ENCODE measurements at regions not wholly inside any gene's neighbourhood (a gene's known extent, or its start where the extent isn't known, plus 50 kb on each side); places are given as distances from the start of the nearest gene placed in this dataset.
A peak's percentile ranks its signal among the peaks of the same experiment; 100 is the strongest.

DNA sequence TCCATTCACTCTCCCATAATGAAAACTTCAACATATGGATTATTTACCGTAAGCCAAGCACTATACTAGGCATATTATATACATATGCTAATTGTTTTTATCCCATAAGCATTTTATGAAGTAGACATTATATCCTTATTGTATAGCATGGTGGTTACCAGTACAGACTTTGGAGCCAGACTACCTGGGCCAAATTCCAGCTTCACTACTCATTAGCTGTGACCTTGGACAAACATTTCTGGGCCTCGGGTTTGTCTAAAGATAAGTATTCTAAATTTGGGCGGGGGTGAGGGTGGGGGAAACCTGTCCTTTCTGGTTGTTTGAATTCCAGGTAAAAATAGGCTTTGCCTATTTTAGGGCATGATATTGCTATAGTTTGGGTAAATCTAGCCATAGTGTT is 66.5 kb upstream of the P2RY1 start:
- H3K4me1 ChIP-seq (ENCODE audit: control insufficient read depth, extremely low read depth, insufficient read depth, low read length) = no peaks in the 10 kb centered on the region
- intact Hi-C loops (cut with micrococcal nuclease) (no loop called here), dilution Hi-C loops (cut with MboI; ENCODE audit: extremely low pct_ligation_motif_present, low sequenced_read_pairs) (no loop called here)
- H3K27me3 ChIP-seq (ENCODE audit: control insufficient read depth in 2 of 2, insufficient read depth in 2 of 2, low read length in 2 of 2) = no peaks in the 10 kb centered on the region
- DNase-seq (ENCODE audit: low read depth, low spot score) (no peak), FAIRE-seq (no peak)
- no peak overlapping the region for H2AFZ ChIP-seq (ENCODE audit: low read depth, low read length)
- H3K9me1 ChIP-seq (replicated peaks; ENCODE audit: control insufficient read depth, extremely low read depth, insufficient read depth, low read length) = no peaks in the 10 kb centered on the region
- no peaks in the 10 kb centered on the region for H3K36me3 ChIP-seq (ENCODE audit: control insufficient read depth in 2 of 2, extremely low read depth in 1 of 2, insufficient read depth in 2 of 2, low read length in 2 of 2)
- H3K27ac ChIP-seq (ENCODE audit: insufficient read depth, low read depth, low read length) = no peak overlapping the region
- POLR2A ChIA-PET = no interaction called here
- CTCF ChIA-PET = no interaction called here
- no peak overlapping the region for H3K4me3 ChIP-seq (replicated peaks in 1 of 3; ENCODE audit: insufficient read depth in 1 of 3, low read depth in 1 of 3, low read length in 3 of 3)
- BruUV-seq (replicated peaks) = no TSS peak
- no peaks in the 10 kb centered on the region for H4K20me1 ChIP-seq (replicated peaks; ENCODE audit: control insufficient read depth, extremely low read depth, insufficient read depth, low read length)
- H3K9me3 ChIP-seq (replicated peaks; ENCODE audit: control insufficient read depth, insufficient read depth, low read length) = no peaks in the 10 kb centered on the region
- H3K9ac ChIP-seq (replicated peaks; ENCODE audit: extremely low read depth, insufficient read depth, low read length) = no peak overlapping the region
- no peak overlapping the region for H3K4me2 ChIP-seq (ENCODE audit: insufficient read depth, low read length)
- no peak for TF ChIP-seq EZH2 (IDR thresholded peaks at IDR 0.05; ENCODE audit: borderline replicate concordance, low read depth, low read length, severe bottlenecking)
- no peak for TF ChIP-seq POLR2A (IDR thresholded peaks at IDR 0.05; ENCODE audit: low read depth, low read length)
- no peak for TF ChIP-seq GATA2 (IDR thresholded peaks at IDR 0.05; ENCODE audit: insufficient read depth, insufficient read length, low read depth, low read length)
- no peak for TF ChIP-seq JUN (IDR thresholded peaks at IDR 0.05; ENCODE audit: borderline replicate concordance, insufficient read depth, insufficient read length, low read depth)
- H3K79me2 ChIP-seq (ENCODE audit: control insufficient read depth, insufficient read depth, low read length) = no peaks in the 10 kb centered on the region

DNA sequence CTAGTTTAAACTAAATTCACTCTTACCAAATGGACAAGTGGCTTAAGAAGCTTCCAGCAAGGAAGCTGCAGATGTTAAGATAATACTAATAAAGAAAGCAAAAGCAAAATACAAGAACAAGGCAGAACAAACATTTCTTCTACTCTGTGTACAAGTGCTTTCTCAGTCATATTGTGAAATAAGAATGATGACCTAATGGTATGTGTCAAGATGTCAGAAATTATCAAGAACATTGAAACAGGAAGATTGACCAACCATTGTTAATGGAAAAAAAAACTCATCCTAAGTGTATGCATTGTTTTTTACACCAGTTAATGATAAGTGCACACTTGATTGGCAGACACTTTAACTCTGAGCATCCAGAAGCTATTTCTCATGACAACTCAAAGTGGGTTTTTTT is 65.4 kb upstream of the P2RY1 start:
- CTCF ChIA-PET = interaction anchor here (0.9 to 1.4 kb wide), 2 partner anchors 20 to 66 kb away, joined by 3 to 4 read pairs; partner anchors contain the start of gene P2RY1

More for the DNA sequence above, 65.4 kb upstream of the P2RY1 start:
- POLR2A ChIA-PET = no interaction called here
- DNase-seq (ENCODE audit: low read depth, low spot score) = peak; percentile 9
- Histone ChIP-seq H4K20me1 (replicated peaks; ENCODE audit: control insufficient read depth, extremely low read depth, insufficient read depth, low read length) (no peaks in the 10 kb centered on the region), H3K9ac (replicated peaks; ENCODE audit: extremely low read depth, insufficient read depth, low read length) (no peak overlapping the region), H3K79me2 (ENCODE audit: control insufficient read depth, insufficient read depth, low read length) (no peaks in the 10 kb centered on the region), H3K27me3 (ENCODE audit: control insufficient read depth in 2 of 2, insufficient read depth in 2 of 2, low read length in 2 of 2) (no peaks in the 10 kb centered on the region), H3K9me1 (replicated peaks; ENCODE audit: control insufficient read depth, extremely low read depth, insufficient read depth, low read length) (no peaks in the 10 kb centered on the region), H3K9me3 (replicated peaks; ENCODE audit: control insufficient read depth, insufficient read depth, low read length) (no peaks in the 10 kb centered on the region), H2AFZ (ENCODE audit: low read depth, low read length) (no peak overlapping the region), H3K4me2 (ENCODE audit: insufficient read depth, low read length) (no peak overlapping the region), H3K4me1 (ENCODE audit: control insufficient read depth, extremely low read depth, insufficient read depth, low read length) (no peaks in the 10 kb centered on the region), H3K4me3 (replicated peaks in 1 of 3; ENCODE audit: insufficient read depth in 1 of 3, low read depth in 1 of 3, low read length in 3 of 3) (no peak overlapping the region), H3K36me3 (ENCODE audit: control insufficient read depth in 2 of 2, extremely low read depth in 1 of 2, insufficient read depth in 2 of 2, low read length in 2 of 2) (no peaks in the 10 kb centered on the region), H3K27ac (ENCODE audit: insufficient read depth, low read depth, low read length) (no peak overlapping the region)
- intact Hi-C loops (cut with micrococcal nuclease) = no loop called here
- no TSS peak for BruUV-seq (replicated peaks)
- FAIRE-seq = peak; percentile 43
- dilution Hi-C loops (cut with MboI; ENCODE audit: extremely low pct_ligation_motif_present, low sequenced_read_pairs) = no loop called here
- TF ChIP-seq MYC (IDR thresholded peaks at IDR 0.05; ENCODE audit: low read depth, low read length) = no peak
- no peak for TF ChIP-seq EZH2 (IDR thresholded peaks at IDR 0.05; ENCODE audit: borderline replicate concordance, low read depth, low read length, severe bottlenecking)
- TF ChIP-seq CTCF (IDR thresholded peaks at IDR 0.05; ENCODE audit: extremely low read depth in 1 of 2, insufficient read depth in 1 of 2, low read depth in 1 of 2, low read length in 2 of 2) = no peak
- TF ChIP-seq GATA2 (IDR thresholded peaks at IDR 0.05; ENCODE audit: insufficient read depth, insufficient read length, low read depth, low read length) = no peak
- no peak for TF ChIP-seq MAX (IDR thresholded peaks at IDR 0.05; ENCODE audit: insufficient read depth, insufficient read length)
- TF ChIP-seq JUN (IDR thresholded peaks at IDR 0.05; ENCODE audit: borderline replicate concordance, insufficient read depth, insufficient read length, low read depth) = no peak
- TF ChIP-seq POLR2AphosphoS5 (IDR thresholded peaks at IDR 0.05; ENCODE audit: insufficient read depth, low read depth, low read length) = no peak
- TF ChIP-seq FOS (IDR thresholded peaks at IDR 0.05; ENCODE audit: borderline replicate concordance, insufficient read depth, low read length) = no peak
- no peak for TF ChIP-seq POLR2A (IDR thresholded peaks at IDR 0.05; ENCODE audit: low read depth, low read length)

Measured in endothelial cell of umbilical vein (primary cell).